Cerebellar cortex (tissue), 1 donor: ENCODE measurements at regions not wholly inside any gene's neighbourhood (a gene's known extent, or its start where the extent isn't known, plus 50 kb on each side); places are given as distances from the start of the nearest gene placed in this dataset.

ENCODE experiments used
- DNase-seq: peaks from one replicate; pipeline ENCODE4 v3.0.0-alpha.2; 2015; ENCODE audit warnings: low spot score

GRCh38 chr10:90321132-90321816, 536.6 kb downstream of the HTR7 start:
- DNase-seq, result no peak

GRCh38 chr10:90326498-90327267, 531.2 kb downstream of the HTR7 start:
- DNase-seq, result no peak

DNA sequence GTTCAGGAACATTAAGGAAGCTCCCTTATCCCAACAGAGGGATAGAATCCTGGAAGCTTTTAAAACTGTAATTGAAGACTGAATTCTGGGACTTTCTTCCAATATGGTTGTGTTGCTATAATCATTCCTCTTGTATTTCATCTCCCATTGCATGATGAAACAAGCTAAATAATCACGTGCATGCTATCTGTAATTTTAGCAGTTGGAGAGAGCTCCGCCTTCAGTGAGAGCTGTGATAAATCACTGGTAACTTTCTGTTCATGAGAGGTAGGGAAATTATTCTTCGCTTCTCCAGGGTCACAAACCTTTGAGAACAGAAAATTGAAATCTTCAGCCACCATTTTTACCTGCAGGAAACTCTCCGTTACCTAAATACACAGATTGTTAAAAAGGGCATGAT, 530.2 kb downstream of the HTR7 start:
- no peak for DNase-seq

GRCh38 chr10:90328459-90328858, 529.4 kb downstream of the HTR7 start:
- no peak for DNase-seq

DNA sequence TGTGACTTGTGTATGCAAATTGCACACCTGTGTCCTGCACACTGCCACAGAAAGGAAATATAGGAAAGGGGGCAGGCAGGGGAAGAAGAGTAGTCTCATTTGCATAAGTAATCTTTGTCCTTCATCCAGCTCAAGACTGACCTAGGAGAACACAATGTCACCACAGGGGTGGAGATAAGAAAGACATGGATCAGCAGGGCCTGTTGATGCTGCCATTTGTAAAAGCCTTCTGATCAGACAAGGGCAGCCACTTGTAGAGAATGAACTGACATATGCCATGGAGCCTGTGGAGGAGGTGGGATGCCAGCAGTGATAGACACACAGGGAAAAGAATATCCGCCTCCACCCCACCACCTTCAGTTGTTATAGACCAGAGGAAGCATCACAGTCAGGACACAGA, 528.9 kb downstream of the HTR7 start:
- DNase-seq, result no peak

- DNase-seq, result no peak
Measured at GRCh38 chr10:90337316-90337715, 520.5 kb downstream of the HTR7 start.

GRCh38 chr10:90342480-90342879, 515.4 kb downstream of the HTR7 start:
- no peak for DNase-seq

- DNase-seq, result no peak
Measured at GRCh38 chr10:90344226-90344625, 513.6 kb downstream of the HTR7 start.

DNA sequence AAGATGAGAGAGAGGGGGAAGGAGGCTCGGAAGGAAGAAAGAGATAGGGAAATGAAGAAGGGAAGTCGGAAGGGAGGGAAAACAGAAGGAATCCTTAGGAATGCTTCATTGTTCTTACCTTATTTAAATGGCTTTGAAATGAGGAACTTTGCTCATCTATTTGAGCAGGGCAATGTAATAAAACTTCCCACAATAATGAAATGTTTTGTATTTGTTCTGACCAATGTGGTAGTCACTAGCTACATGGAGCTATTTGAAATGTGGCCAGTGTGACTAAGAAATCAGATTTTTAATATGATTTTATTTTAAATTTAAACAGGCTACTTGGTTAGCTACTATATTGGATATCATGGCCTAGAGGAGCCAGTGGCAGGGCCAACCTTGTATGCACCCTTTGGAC, 510.6 kb downstream of the HTR7 start:
- DNase-seq, result no peak

- DNase-seq, result no peak
Measured at GRCh38 chr10:90350122-90350521, 507.7 kb downstream of the HTR7 start.

DNA sequence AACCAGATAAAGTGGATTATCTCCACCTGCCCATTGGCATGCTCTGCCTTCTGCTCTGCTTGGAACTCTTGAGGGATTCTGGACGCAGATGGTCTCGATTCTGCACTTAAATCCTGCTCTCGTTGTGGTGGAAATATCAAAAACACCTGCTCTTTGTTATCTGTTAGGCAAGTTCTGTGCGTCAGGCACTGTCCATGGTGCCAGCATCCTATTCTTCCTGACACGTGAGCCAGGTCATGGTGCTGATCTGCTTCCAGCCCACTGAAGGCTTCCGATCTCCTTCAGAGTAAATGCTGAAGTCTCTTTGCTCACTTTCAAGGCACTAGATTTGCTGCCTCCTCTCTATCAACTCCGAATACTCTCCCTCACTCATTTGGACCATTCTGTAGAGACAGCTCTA, 505.6 kb downstream of the HTR7 start:
- DNase-seq, result no peak

DNA sequence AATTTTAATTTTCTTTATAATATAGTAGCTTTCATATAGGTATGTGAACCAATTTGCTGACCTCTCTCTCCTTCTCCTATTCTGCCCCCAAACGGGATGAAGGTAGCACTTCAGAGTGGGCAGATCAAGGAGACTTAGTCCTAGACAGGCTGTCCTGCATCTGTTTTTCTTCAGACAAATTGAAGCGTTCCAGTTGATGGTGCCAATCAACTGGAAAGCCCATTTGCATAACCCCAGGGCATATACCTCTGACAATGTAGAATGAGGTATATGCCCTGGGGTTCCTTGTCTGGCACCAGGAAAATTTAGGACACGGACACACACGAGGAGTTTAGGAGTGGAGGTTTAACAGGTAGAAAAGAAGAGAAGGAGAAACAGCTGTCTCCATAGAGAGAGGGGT, 502.9 kb downstream of the HTR7 start:
- no peak for DNase-seq

DNA sequence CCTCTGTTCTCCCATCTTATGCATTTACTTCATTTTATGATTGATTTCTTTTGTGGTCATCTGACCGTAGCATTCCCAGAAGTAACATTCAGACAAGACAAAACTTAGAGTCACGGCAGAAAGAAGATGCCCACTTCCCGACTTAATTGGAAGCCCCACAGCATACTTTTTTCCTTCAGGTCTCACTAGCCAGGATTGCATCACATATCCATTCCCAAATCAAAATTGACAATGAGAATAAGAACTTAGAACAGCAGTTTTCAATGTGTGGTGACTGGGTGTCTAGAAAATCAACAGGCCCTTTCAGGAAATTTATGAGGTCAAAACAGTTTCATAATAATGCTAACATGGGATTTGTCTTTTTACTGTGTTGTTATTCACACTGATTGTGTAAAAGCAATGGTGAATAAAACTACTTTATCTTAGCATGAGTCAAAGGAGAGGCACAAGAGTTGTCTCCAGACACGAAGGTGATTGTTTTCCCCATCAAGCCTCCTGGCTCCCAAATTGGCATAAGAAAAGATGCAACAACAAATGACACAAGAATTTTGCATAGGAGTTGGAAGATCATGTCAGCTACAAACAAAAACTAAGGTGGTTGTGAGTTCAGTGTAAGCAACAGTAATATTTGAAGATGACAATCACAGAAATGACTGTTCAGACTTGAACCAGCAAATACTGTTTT, 493.9 kb downstream of the HTR7 start:
- DNase-seq, result no peak

GRCh38 chr10:90372451-90372850, 485.4 kb downstream of the HTR7 start:
- no peak for DNase-seq

- no peak for DNase-seq
Measured at GRCh38 chr10:90373911-90374310, 483.9 kb downstream of the HTR7 start.

GRCh38 chr10:90378524-90379076, 479.2 kb downstream of the HTR7 start:
- DNase-seq, result no peak

- DNase-seq, result no peak
Measured at GRCh38 chr10:90381468-90381867, 476.4 kb downstream of the HTR7 start.

- DNase-seq, result no peak
Measured at GRCh38 chr10:90389876-90390275, 468.0 kb downstream of the HTR7 start.

DNA sequence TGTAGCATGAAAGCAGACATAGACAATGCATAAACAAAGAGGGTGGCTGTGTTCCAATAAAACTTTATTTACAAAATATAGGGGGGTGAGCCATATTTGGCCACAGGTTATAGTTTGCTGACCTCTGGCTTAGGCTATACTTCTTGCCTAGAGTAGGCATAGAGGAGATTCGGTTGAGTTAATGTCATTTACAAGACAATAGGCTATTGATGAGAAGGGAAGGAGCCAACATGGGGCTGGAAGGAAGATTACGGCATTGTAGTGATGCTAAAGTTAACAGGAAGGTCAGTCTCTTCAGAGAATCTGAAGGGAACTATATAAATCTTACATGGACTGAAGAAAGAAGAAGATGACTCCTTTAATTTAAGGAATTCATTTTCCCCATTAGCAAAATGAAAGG, 463.5 kb downstream of the HTR7 start:
- no peak for DNase-seq

- no peak for DNase-seq
Measured at GRCh38 chr10:90396721-90397120, 461.1 kb downstream of the HTR7 start.

DNA sequence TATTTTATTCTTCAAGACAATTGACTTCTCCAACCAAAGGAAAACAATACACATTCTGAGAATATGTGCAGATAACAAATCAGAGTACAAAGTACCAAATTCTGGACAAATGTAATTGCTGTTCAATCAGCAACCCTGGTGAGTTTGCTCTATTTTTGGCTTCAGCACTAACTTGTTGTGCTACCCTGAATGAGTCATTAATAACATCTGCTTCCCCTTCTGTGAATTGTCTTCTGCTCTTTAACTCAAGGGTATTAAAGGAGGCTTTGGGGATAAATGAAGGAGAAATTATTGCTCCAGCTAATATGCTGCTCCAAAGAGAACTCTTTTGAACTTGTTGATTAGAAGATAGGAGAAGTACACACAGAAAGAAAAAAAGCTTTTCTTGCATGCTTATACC, 459.3 kb downstream of the HTR7 start:
- no peak for DNase-seq

DNA sequence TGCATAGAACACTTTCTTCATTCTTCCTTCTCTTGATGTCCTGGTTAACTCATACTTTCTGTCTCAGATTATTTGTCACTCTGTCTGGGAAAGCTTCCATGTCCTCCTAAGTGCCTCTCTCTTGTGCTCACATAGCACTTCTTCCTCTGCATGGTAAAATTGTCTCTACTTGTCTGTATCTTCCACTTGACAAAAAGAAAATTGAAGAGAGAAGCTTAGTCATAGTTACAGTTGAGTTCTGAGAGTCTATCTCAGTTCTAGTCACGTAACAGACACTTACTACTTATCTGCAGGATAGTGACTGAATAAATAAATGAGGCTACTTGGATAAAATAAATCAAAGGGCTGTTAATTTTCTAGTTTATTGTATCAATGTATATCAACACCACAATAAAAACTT, 458.1 kb downstream of the HTR7 start:
- no peak for DNase-seq
